HepG2 (cell line): ENCODE measurements at regions not wholly inside any gene's neighbourhood (a gene's known extent, or its start where the extent isn't known, plus 50 kb on each side); places are given as distances from the start of the nearest gene placed in this dataset.
A peak's percentile ranks its signal among the peaks of the same experiment; 100 is the strongest.

Source experiments
- ATAC-seq: fragments of 200-7000 bp; cut with Tn5 transposase; 3 replicates; pipeline ENCODE4 v1.9.1; 2020; ENCODE audit warnings: mild to moderate bottlenecking, moderate library complexity
- BruUV-seq: library from RNA; stranded (reverse); fragments of 400-500 nt; replicated peaks from 2 replicates; lab custom pipeline; 2021; lab: Mats Ljungman, UMichigan
- CTCF ChIA-PET: fragments of 300-600 bp; formaldehyde crosslinking; extraction: SDS; loops from one replicate; lab custom pipeline; 2021; ENCODE audit warnings: low total read pairs, inconsistent platforms, low intra/inter-chr PET ratio; lab: Yijun Ruan, JAX
- POLR2A ChIA-PET: fragments of 350-600 bp; sonication (Branson Sonifier 250); formaldehyde crosslinking; loops from one replicate; lab custom pipeline; 2020; ENCODE audit warnings: antibody characterized with exemption, inconsistent platforms; lab: Yijun Ruan, JAX
- DNase-seq: peaks from one replicate; pipeline ENCODE4 v3.0.0-alpha.2; 2015; ENCODE audit warnings: low spot score
- FAIRE-seq: peaks from 3 replicates; lab custom pipeline; 2011; peaks lifted over from hg19 to GRCh38; lab: Jason Lieb, UNC
- H2AFZ ChIP-seq: one replicate; pipeline ENCODE4 v1.6.1; 2011; ENCODE audit warnings: low read length, inconsistent platforms
- H3K27ac ChIP-seq: fragments of 300-600 bp; 3 replicates; pipeline ENCODE4 v1.8.0; 2011; ENCODE audit warnings: mixed run types, mild to moderate bottlenecking, mixed read lengths, low read length, inconsistent platforms; ENCODE audit not compliant: insufficient read depth; ENCODE audit errors: extremely low read length
- H3K27me3 ChIP-seq, 2 experiments: fragments of 200-600 bp in 1 of 2; 2 replicates in 1 of 2; 3 replicates in 1 of 2; pipeline versions ENCODE4 v1.6.0 to v1.8.0; 2011; ENCODE audit warnings: low read length in 2 of 2, mild to moderate bottlenecking in 2 of 2, moderate library complexity in 2 of 2, inconsistent platforms in 1 of 2; ENCODE audit not compliant: insufficient read depth in 2 of 2, control insufficient read depth in 1 of 2
- H3K36me3 ChIP-seq, 2 experiments: fragments of 200-600 bp in 1 of 2; replicated peaks in 1 of 2; 2 replicates in 1 of 2; 3 replicates in 1 of 2; pipeline versions ENCODE4 v1.5.1 to v1.8.0; 2011; ENCODE audit warnings: low read length in 2 of 2, inconsistent platforms in 1 of 2; ENCODE audit not compliant: insufficient read depth in 2 of 2, control insufficient read depth in 1 of 2
- H3K4me1 ChIP-seq: 2 replicates; pipeline ENCODE4 v1.5.1; 2012; ENCODE audit warnings: low read length, inconsistent platforms; ENCODE audit not compliant: insufficient read depth
- H3K4me2 ChIP-seq: 2 replicates; pipeline ENCODE4 v1.6.0; 2011; ENCODE audit warnings: low read depth, low read length, inconsistent platforms
- H3K4me3 ChIP-seq, 3 experiments: fragments of 200-600 bp in 1 of 3; sonication (generic), shearing (Covaris generic) in 1 of 3; replicated peaks in 1 of 3; 2 replicates each; pipeline ENCODE4 v1.5.1; 2011 to 2016; ENCODE audit warnings: low read length in 3 of 3, inconsistent platforms in 2 of 3, low read depth in 2 of 3, mild to moderate bottlenecking in 2 of 3, control low read depth in 1 of 3, mixed read lengths in 1 of 3; ENCODE audit not compliant: insufficient read depth in 1 of 3
- H3K79me2 ChIP-seq: one replicate; pipeline ENCODE4 v1.6.1; 2011; ENCODE audit warnings: low read length, inconsistent platforms; ENCODE audit not compliant: insufficient read depth
- H3K9ac ChIP-seq: 2 replicates; pipeline ENCODE4 v1.6.0; 2011; ENCODE audit warnings: mild to moderate bottlenecking, low read depth, low read length, inconsistent platforms; ENCODE audit not compliant: insufficient read depth
- H3K9me3 ChIP-seq: 2 replicates; pipeline ENCODE4 v1.5.1; 2012; ENCODE audit warnings: mild to moderate bottlenecking, low read length
- H4K20me1 ChIP-seq: 2 replicates; pipeline ENCODE4 v1.6.0; 2011; ENCODE audit warnings: inconsistent platforms, mild to moderate bottlenecking, low read length, moderate library complexity; ENCODE audit not compliant: insufficient read depth
- ESRRA ChIP-seq: sonication (generic); formaldehyde crosslinking; IDR thresholded peaks from 2 replicates; pipeline ENCODE4 v1.5.1; 2020; ENCODE audit warnings: mild to moderate bottlenecking, low read depth, missing genetic modification reagents
- JARID2 ChIP-seq: sonication (generic); formaldehyde crosslinking; IDR thresholded peaks from 2 replicates; pipeline ENCODE4 v1.8.1; 2023; ENCODE audit warnings: missing genetic modification reagents, inconsistent platforms; ENCODE audit not compliant: insufficient replicate concordance
- REL ChIP-seq: sonication (generic); formaldehyde crosslinking; conservative IDR thresholded peaks from 2 replicates; pipeline ENCODE4 v1.8.0; 2022; ENCODE audit warnings: mild to moderate bottlenecking, missing genetic modification reagents, moderate library complexity
- ZNF776 ChIP-seq: sonication (generic); formaldehyde crosslinking; IDR thresholded peaks from 2 replicates; pipeline ENCODE4 v1.4.0; 2020; ENCODE audit warnings: mild to moderate bottlenecking, missing genetic modification reagents
- WGBS: methylation state at CpG from one replicate; pipeline ENCODE4 v1.1.6; 2017; ENCODE audit warnings: low lambda C conversion rate; 5-methylcytosine and 5-hydroxymethylcytosine counted together
- in situ Hi-C: cut with HindIII; loops from 2 replicates; pipeline ENCODE4 v1.10.0; 2017; ENCODE audit warnings: low pct_unique_long_range_greater_than_20kb; ENCODE audit not compliant: extremely low pct_ligation_motif_present
- intact Hi-C: fragments of 100-400 bp; cut with micrococcal nuclease; formaldehyde crosslinking; loops from one replicate; pipeline ENCODE4 v1.10.0; 2022; ENCODE audit not compliant: unreplicated experiment
- TF ChIP-seq, protein P1 (sequence below): sonication (generic); formaldehyde crosslinking; IDR thresholded peaks from 2 replicates; pipeline ENCODE4 v1.8.1; 2023; ENCODE audit warnings: mild to moderate bottlenecking, moderate library complexity, missing genetic modification reagents

DNA sequence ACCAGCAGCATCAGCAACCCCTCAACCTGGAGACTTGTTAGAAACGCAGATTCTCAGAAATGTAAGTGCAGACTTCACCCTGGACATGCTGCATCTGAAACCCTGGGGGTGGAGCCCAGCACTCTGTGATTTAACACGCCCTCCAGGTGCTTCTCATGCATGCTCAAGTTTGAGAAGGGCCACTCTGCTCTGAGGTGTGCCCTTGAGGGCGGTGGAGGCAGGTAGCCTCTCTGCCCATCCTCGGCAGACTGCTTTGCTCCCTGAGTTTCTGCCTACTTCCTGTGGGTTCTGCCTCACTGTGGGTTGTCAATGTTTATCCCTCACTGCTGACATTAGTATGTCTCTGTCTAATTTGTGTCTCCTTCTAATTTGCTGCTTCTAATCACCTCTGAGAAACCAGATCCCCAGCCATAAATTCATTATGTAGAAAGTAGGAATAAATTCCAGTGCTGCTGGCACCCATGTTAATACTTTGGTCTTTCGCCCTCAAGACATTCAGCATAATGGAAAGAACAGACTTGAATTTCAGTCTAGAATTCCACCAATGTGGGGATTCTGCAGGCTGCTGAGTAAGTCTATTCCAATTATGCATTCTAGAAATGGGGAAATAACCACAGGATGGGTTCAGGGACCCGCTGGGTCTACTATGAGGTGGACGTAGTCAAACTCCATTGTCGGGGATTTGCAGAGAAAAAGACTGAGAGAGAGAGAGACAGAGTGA is 51.3 kb upstream of the CYSLTR2 start:
- FAIRE-seq (no peak), DNase-seq (no peak), ATAC-seq (no peak)
- peak overlapping the region; percentile 34 for H2AFZ ChIP-seq
- intact Hi-C loops, result no loop called here
- TF ChIP-seq ZNF776 (CRISPR knock-in tag), result no peak
- TF ChIP-seq, protein P1, sequence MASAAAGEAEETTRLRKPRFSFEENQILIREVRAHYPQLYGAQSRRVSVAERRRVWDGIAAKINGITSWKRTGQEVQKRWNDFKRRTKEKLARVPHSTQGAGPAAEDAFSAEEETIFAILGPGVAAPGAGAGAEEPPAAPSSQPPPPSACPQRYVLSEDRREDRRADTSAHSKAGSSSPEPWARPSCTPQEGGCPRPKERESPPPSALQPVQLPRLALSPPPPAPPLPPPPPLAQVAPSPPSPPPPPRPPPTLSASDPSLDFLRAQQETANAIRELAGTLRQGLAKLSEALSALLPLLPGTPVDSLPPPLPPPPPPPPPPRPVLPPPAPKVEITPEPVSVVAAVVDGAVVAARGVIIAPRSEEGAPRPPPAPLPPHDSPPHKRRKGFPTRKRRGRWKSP, result no peak
- ChIA-PET POLR2A (no interaction called here), CTCF (no interaction called here)
- no peak overlapping the region for H3K4me3 ChIP-seq
- no peak overlapping the region for H3K27ac ChIP-seq
- H3K4me2 ChIP-seq, result no peak overlapping the region
- no peak overlapping the region for H3K9ac ChIP-seq
- in situ Hi-C loops, result no loop called here
- H4K20me1 ChIP-seq, result no peaks in the 10 kb centered on the region
- H3K27me3 ChIP-seq, result no peaks in the 10 kb centered on the region
- peaks cover 15% of the 10 kb centered on the region for H3K4me1 ChIP-seq
- peaks cover 6% of the 10 kb centered on the region; the same call in 1 of the 2 replicates for H3K9me3 ChIP-seq
- H3K36me3 ChIP-seq, result no peaks in the 10 kb centered on the region
- BruUV-seq, result no TSS peak
- no peaks in the 10 kb centered on the region for H3K79me2 ChIP-seq
- 53% methylated on average over 5 of the region's 8 CpGs for WGBS

DNA sequence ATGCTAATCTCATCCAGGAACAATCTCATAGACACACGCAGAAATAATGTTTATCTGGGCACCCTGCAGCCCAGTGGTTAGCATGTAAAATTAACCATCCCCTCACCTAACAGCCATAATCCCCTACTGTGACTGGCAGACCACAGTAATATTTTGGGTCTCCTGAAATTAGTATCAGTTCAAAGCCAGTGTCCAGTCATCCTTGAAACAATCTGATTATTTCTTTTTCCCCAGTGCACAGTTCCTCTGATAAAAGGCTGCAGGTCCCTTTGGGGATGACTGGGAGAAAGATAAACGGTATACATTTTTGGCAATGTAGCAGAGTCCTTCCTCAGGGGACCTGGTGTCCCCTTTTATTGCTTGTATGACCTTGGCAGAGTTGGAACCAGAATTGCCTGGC is 50.4 kb upstream of the CYSLTR2 start:
- no peaks in the 10 kb centered on the region for H4K20me1 ChIP-seq
- DNase-seq (no peak), FAIRE-seq (no peak), ATAC-seq (no peak)
- no peak overlapping the region for H3K9ac ChIP-seq
- ChIA-PET POLR2A (no interaction called here), CTCF (no interaction called here)
- TF ChIP-seq REL (CRISPR knock-in tag) (no peak), ESRRA (no peak), JARID2 (no peak)
- intact Hi-C loops, result no loop called here
- H3K27me3 ChIP-seq, result no peaks in the 10 kb centered on the region
- no peak overlapping the region for H2AFZ ChIP-seq
- no peak overlapping the region for H3K4me2 ChIP-seq
- peaks cover 15% of the 10 kb centered on the region for H3K4me1 ChIP-seq
- H3K4me3 ChIP-seq, result no peak overlapping the region
- H3K9me3 ChIP-seq, result peaks cover 6% of the 10 kb centered on the region; the same call in 1 of the 2 replicates
- in situ Hi-C loops, result no loop called here
- no peaks in the 10 kb centered on the region for H3K79me2 ChIP-seq
- WGBS, result 0% methylated on average over 1 of the region's 2 CpGs
- no TSS peak for BruUV-seq
- H3K36me3 ChIP-seq, result no peaks in the 10 kb centered on the region
- no peak overlapping the region for H3K27ac ChIP-seq
